ENCODE measurements at regions not wholly inside any gene's neighbourhood (a gene's known extent, or its start where the extent isn't known, plus 50 kb on each side); places are given as distances from the start of the nearest gene placed in this dataset.

GRCh38 chr14:48738186-48738925 lies 847.8 kb downstream of the RPS29 start:
- TF ChIP-seq, protein P1, sequence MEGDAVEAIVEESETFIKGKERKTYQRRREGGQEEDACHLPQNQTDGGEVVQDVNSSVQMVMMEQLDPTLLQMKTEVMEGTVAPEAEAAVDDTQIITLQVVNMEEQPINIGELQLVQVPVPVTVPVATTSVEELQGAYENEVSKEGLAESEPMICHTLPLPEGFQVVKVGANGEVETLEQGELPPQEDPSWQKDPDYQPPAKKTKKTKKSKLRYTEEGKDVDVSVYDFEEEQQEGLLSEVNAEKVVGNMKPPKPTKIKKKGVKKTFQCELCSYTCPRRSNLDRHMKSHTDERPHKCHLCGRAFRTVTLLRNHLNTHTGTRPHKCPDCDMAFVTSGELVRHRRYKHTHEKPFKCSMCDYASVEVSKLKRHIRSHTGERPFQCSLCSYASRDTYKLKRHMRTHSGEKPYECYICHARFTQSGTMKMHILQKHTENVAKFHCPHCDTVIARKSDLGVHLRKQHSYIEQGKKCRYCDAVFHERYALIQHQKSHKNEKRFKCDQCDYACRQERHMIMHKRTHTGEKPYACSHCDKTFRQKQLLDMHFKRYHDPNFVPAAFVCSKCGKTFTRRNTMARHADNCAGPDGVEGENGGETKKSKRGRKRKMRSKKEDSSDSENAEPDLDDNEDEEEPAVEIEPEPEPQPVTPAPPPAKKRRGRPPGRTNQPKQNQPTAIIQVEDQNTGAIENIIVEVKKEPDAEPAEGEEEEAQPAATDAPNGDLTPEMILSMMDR (IDR thresholded peaks at IDR 0.05): no peak
- no peak for TF ChIP-seq EZH2 (IDR thresholded peaks at IDR 0.05; ENCODE audit: borderline replicate concordance, insufficient read depth, low read depth, low read length, poor library complexity, severe bottlenecking)
